Natural killer cell (primary cell): ENCODE measurements at regions not wholly inside any gene's neighbourhood (a gene's known extent, or its start where the extent isn't known, plus 50 kb on each side); places are given as distances from the start of the nearest gene placed in this dataset.

ENCODE experiments used
- ATAC-seq, 3 donors: fragments of 150-1000 bp in 2 of 3; fragments of 200-7000 bp in 1 of 3; cut with Tn5 transposase; 1 replicate in 1 of 3; 2 replicates in 2 of 3; pipeline ENCODE4 v1.10.0; 2021; ENCODE audit warnings: mild to moderate bottlenecking in 2 of 3, moderate library complexity in 2 of 3
- DNase-seq, 2 donors: peaks; one replicate each; pipeline versions ENCODE4 v3.0.0 to v3.0.0-alpha.2; 2013 to 2021; ENCODE audit warnings: mixed read lengths in 1 of 2
- H3K27ac ChIP-seq: one replicate; pipeline ENCODE4 v1.5.1; 2013; ENCODE audit warnings: mild to moderate bottlenecking, low read length
- H3K27me3 ChIP-seq: one replicate; pipeline ENCODE4 v1.6.1; 2013; ENCODE audit warnings: low read length; ENCODE audit not compliant: control insufficient read depth, insufficient read depth
- H3K36me3 ChIP-seq: one replicate; pipeline ENCODE4 v1.6.1; 2013; ENCODE audit warnings: low read length; ENCODE audit not compliant: control insufficient read depth, insufficient read depth
- H3K4me1 ChIP-seq: one replicate; pipeline ENCODE4 v1.6.1; 2013; ENCODE audit warnings: low read length; ENCODE audit not compliant: control insufficient read depth, insufficient read depth
- H3K4me3 ChIP-seq: one replicate; pipeline ENCODE4 v1.5.1; 2013; ENCODE audit warnings: low read length
- H3K9me3 ChIP-seq: one replicate; pipeline ENCODE4 v1.6.1; 2013; ENCODE audit warnings: low read length; ENCODE audit not compliant: control insufficient read depth, insufficient read depth
- H3K27ac Mint-ChIP-seq, 2 donors: one replicate each; pipeline ENCODE4 v1.8.0; 2022; ENCODE audit warnings: mild to moderate bottlenecking in 2 of 2, mixed read lengths in 2 of 2, moderate library complexity in 1 of 2
- H3K27me3 Mint-ChIP-seq, 2 donors: one replicate each; pipeline ENCODE4 v1.8.0; 2022; ENCODE audit warnings: low read depth in 2 of 2, mixed read lengths in 2 of 2
- H3K36me3 Mint-ChIP-seq: one replicate; pipeline ENCODE4 v1.8.0; 2022; ENCODE audit warnings: mixed read lengths
- H3K4me1 Mint-ChIP-seq, 2 donors: one replicate each; pipeline ENCODE4 v1.8.0; 2022; ENCODE audit warnings: mixed read lengths in 2 of 2
- H3K4me3 Mint-ChIP-seq: one replicate; pipeline ENCODE4 v1.8.0; 2022; ENCODE audit warnings: mild to moderate bottlenecking, moderate library complexity, mixed read lengths
- H3K9me3 Mint-ChIP-seq, 2 donors: one replicate each; pipeline ENCODE4 v1.8.0; 2022; ENCODE audit warnings: mixed read lengths in 2 of 2
- WGBS: methylation state at CpG from one replicate; pipeline ENCODE4 v1.1.7; 2013; ENCODE audit warnings: missing lambda C conversion rate; ENCODE audit not compliant: insufficient coverage; 5-methylcytosine and 5-hydroxymethylcytosine counted together
- intact Hi-C: fragments of 100-400 bp; cut with micrococcal nuclease; formaldehyde crosslinking; loops from one replicate; pipeline ENCODE4 v1.14.2; 2022
- TF ChIP-seq, protein P1 (sequence below): fragments of 200-600 bp; IDR thresholded peaks from one replicate; pipeline ENCODE4 v1.8.0; 2022; ENCODE audit warnings: antibody characterized with exemption

DNA sequence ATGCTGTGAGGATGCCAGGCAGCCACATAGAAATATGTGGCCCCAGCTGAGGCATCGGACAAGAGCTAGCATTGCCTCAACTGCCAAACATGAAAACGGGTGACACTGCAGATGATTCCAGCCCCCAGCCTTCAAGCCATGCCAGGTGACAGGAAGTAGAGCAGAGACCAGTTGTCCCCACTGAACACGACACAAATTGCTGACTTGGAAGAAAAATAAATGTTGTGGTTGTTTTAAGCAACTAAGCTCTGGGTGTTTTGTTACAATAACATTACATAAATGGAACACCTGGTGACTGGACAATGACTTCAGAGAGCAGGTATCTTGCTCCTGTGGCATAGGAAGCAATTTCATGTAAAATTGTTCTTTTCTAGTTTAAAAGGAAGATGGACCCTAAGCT is 154.2 kb downstream of the KIF4B start:
- no peak for ATAC-seq
- intact Hi-C loops = no loop called here
- no peak overlapping the region for H3K27ac Mint-ChIP-seq
- no peaks in the 10 kb centered on the region for H3K9me3 ChIP-seq
- H3K36me3 ChIP-seq = no peaks in the 10 kb centered on the region
- no peak for DNase-seq
- peaks cover 0 to 9% of the 10 kb centered on the region in 2 donors for H3K9me3 Mint-ChIP-seq
- no peaks in the 10 kb centered on the region for H3K4me1 ChIP-seq
- H3K27me3 ChIP-seq = no peaks in the 10 kb centered on the region
- TF ChIP-seq, protein P1, sequence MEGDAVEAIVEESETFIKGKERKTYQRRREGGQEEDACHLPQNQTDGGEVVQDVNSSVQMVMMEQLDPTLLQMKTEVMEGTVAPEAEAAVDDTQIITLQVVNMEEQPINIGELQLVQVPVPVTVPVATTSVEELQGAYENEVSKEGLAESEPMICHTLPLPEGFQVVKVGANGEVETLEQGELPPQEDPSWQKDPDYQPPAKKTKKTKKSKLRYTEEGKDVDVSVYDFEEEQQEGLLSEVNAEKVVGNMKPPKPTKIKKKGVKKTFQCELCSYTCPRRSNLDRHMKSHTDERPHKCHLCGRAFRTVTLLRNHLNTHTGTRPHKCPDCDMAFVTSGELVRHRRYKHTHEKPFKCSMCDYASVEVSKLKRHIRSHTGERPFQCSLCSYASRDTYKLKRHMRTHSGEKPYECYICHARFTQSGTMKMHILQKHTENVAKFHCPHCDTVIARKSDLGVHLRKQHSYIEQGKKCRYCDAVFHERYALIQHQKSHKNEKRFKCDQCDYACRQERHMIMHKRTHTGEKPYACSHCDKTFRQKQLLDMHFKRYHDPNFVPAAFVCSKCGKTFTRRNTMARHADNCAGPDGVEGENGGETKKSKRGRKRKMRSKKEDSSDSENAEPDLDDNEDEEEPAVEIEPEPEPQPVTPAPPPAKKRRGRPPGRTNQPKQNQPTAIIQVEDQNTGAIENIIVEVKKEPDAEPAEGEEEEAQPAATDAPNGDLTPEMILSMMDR = no peak
- WGBS = 82% methylated on average over 3 of the region's 3 CpGs
- no peaks in the 10 kb centered on the region for H3K36me3 Mint-ChIP-seq
- no peak overlapping the region for H3K27ac ChIP-seq
- H3K4me3 Mint-ChIP-seq = no peak overlapping the region
- no peak overlapping the region for H3K4me3 ChIP-seq
- H3K27me3 Mint-ChIP-seq = no peaks in the 10 kb centered on the region
- no peaks in the 10 kb centered on the region for H3K4me1 Mint-ChIP-seq

DNA sequence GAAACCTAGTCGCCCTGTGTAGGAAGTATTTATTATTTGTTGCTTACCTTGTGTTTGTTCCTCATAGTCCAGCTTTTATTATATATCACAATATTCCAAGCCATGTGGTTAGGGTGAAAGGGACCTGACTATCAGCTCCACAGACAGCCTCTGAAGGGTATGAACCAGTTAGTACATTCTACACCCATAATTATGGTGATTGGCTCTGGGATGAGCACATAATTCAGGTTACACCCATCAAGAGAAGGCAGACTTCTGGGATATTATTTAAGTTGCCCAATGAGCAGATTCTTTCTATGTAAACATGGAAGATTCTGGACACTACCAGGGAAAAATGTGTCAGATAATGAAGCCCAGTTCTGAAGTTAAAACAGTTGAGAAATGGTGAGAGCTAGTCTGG is 168.0 kb downstream of the KIF4B start:
- H3K36me3 ChIP-seq = no peaks in the 10 kb centered on the region
- TF ChIP-seq, protein P1 = no peak
- Mint-ChIP-seq H3K36me3 (no peaks in the 10 kb centered on the region), H3K4me3 (no peak overlapping the region), H3K4me1 (no peaks in the 10 kb centered on the region), H3K27me3 (peaks cover 0 to 2% of the 10 kb centered on the region in 2 donors), H3K27ac (no peak overlapping the region), H3K9me3 (peaks cover 6 to 7% of the 10 kb centered on the region in 2 donors)
- peaks cover 4% of the 10 kb centered on the region for H3K9me3 ChIP-seq
- no peak for ATAC-seq
- WGBS = no CpG with 5 or more reads among the region's 1 CpG
- intact Hi-C loops = no loop called here
- H3K27ac ChIP-seq = no peak overlapping the region
- no peaks in the 10 kb centered on the region for H3K4me1 ChIP-seq
- no peak for DNase-seq
- no peak overlapping the region for H3K4me3 ChIP-seq
- H3K27me3 ChIP-seq = no peaks in the 10 kb centered on the region

DNA sequence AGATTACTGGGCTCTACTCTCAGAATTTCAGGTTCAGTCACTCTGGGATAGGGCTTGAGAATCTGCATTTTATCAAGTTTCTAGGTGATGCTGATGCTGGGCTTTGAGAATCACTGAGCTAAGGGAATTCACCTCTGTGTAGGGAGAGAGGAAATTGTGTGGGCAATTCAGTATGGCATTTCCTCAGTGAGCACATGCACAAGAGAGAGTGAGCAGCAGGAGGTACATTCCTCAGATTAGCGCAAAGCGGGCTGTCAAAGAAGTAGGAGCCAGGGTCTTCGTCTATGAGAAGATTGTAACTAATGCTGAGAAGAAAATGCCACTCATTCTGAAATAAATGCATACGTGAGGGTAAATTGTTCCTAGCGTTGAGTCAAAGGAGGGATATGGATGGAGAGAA is 175.9 kb downstream of the KIF4B start:
- peaks cover 14 to 15% of the 10 kb centered on the region in 2 donors for H3K9me3 Mint-ChIP-seq
- H3K27me3 Mint-ChIP-seq = peaks cover 0 to 9% of the 10 kb centered on the region in 2 donors
- H3K27ac Mint-ChIP-seq = no peak overlapping the region
- H3K4me3 Mint-ChIP-seq = no peak overlapping the region
- no peak for ATAC-seq
- TF ChIP-seq, protein P1 = no peak
- no peaks in the 10 kb centered on the region for H3K4me1 Mint-ChIP-seq
- intact Hi-C loops = no loop called here
- no peaks in the 10 kb centered on the region for H3K4me1 ChIP-seq
- H3K36me3 ChIP-seq = no peaks in the 10 kb centered on the region
- DNase-seq = no peak
- no peaks in the 10 kb centered on the region for H3K27me3 ChIP-seq
- no peak overlapping the region for H3K27ac ChIP-seq
- 89% methylated on average over 5 of the region's 5 CpGs for WGBS
- H3K4me3 ChIP-seq = no peak overlapping the region
- peaks cover 3% of the 10 kb centered on the region for H3K9me3 ChIP-seq
- H3K36me3 Mint-ChIP-seq = no peaks in the 10 kb centered on the region

- Mint-ChIP-seq H3K27ac (no peak overlapping the region), H3K36me3 (no peaks in the 10 kb centered on the region), H3K9me3 (peaks cover 14 to 15% of the 10 kb centered on the region in 2 donors), H3K4me1 (no peaks in the 10 kb centered on the region), H3K4me3 (no peak overlapping the region), H3K27me3 (peaks cover 0 to 9% of the 10 kb centered on the region in 2 donors)
- ATAC-seq (no peak), DNase-seq (no peak)
- Histone ChIP-seq H3K27ac (no peak overlapping the region), H3K4me3 (no peak overlapping the region), H3K36me3 (no peaks in the 10 kb centered on the region), H3K9me3 (no peaks in the 10 kb centered on the region), H3K27me3 (no peaks in the 10 kb centered on the region), H3K4me1 (no peaks in the 10 kb centered on the region)
- TF ChIP-seq, protein P1 = no peak
- intact Hi-C loops = no loop called here
- WGBS = 94% methylated on average over 3 of the region's 4 CpGs
Observed at GRCh38 chr5:155189981-155190380, 176.4 kb downstream of the KIF4B start.
